ENCODE measurements at regions not wholly inside any gene's neighbourhood (a gene's known extent, or its start where the extent isn't known, plus 50 kb on each side); places are given as distances from the start of the nearest gene placed in this dataset.

- no peak for DNase-seq (ENCODE audit: low read depth in 2 of 2)
These were observed 261.0 kb upstream of the CDH6 start for GRCh38 chr5:30932273-30933017.

- no peak for DNase-seq (ENCODE audit: low read depth in 2 of 2)
These were observed 262.8 kb upstream of the CDH6 start for GRCh38 chr5:30930736-30931135.

- no peak for DNase-seq (ENCODE audit: low read depth in 2 of 2)
These were observed 264.5 kb upstream of the CDH6 start for GRCh38 chr5:30928956-30929355.

GRCh38 chr5:30926218-30926617 is 267.3 kb upstream of the CDH6 start:
- no peak for DNase-seq (ENCODE audit: low read depth in 2 of 2)

GRCh38 chr5:30921388-30921787 is 272.1 kb upstream of the CDH6 start:
- DNase-seq (ENCODE audit: low read depth in 2 of 2) = no peak

GRCh38 chr5:30918171-30918570 is 275.3 kb upstream of the CDH6 start:
- no peak for DNase-seq (ENCODE audit: low read depth in 2 of 2)

- DNase-seq (ENCODE audit: low read depth in 2 of 2) = no peak
These were observed 285.1 kb upstream of the CDH6 start for GRCh38 chr5:30908356-30908755.

- DNase-seq (ENCODE audit: low read depth in 2 of 2) = no peak
These were observed 293.1 kb upstream of the CDH6 start for GRCh38 chr5:30900367-30900766.

GRCh38 chr5:30894811-30895210 is 298.7 kb upstream of the CDH6 start:
- no peak for DNase-seq (ENCODE audit: low read depth in 2 of 2)

- DNase-seq (ENCODE audit: low read depth in 2 of 2) = no peak
These were observed 301.8 kb upstream of the CDH6 start for GRCh38 chr5:30891660-30892059.

GRCh38 chr5:30890377-30890776 is 303.1 kb upstream of the CDH6 start:
- DNase-seq (ENCODE audit: low read depth in 2 of 2) = no peak

GRCh38 chr5:30880514-30880913 is 313.0 kb upstream of the CDH6 start:
- DNase-seq (ENCODE audit: low read depth in 2 of 2) = no peak

GRCh38 chr5:30879887-30880286 is 313.6 kb upstream of the CDH6 start:
- DNase-seq (ENCODE audit: low read depth in 2 of 2) = no peak

- no peak for DNase-seq (ENCODE audit: low read depth in 2 of 2)
These were observed 314.7 kb upstream of the CDH6 start for GRCh38 chr5:30878746-30879145.

GRCh38 chr5:30878296-30878695 is 315.2 kb upstream of the CDH6 start:
- no peak for DNase-seq (ENCODE audit: low read depth in 2 of 2)

GRCh38 chr5:30874241-30875034 is 319.0 kb upstream of the CDH6 start:
- no peak for DNase-seq (ENCODE audit: low read depth in 2 of 2)

- no peak for DNase-seq (ENCODE audit: low read depth in 2 of 2)
These were observed 322.3 kb upstream of the CDH6 start for GRCh38 chr5:30871196-30871595.

- DNase-seq (ENCODE audit: low read depth in 2 of 2) = no peak
These were observed 325.8 kb upstream of the CDH6 start for GRCh38 chr5:30867711-30868110.

GRCh38 chr5:30866142-30866541 is 327.3 kb upstream of the CDH6 start:
- DNase-seq (ENCODE audit: low read depth in 2 of 2) = no peak

GRCh38 chr5:30856242-30856641 is 337.2 kb upstream of the CDH6 start:
- no peak for DNase-seq (ENCODE audit: low read depth in 2 of 2)

GRCh38 chr5:30853158-30853557 is 340.3 kb upstream of the CDH6 start:
- DNase-seq (ENCODE audit: low read depth in 2 of 2) = no peak

GRCh38 chr5:30850866-30851265 is 342.6 kb upstream of the CDH6 start:
- no peak for DNase-seq (ENCODE audit: low read depth in 2 of 2)
